ENCODE measurements at regions not wholly inside any gene's neighbourhood (a gene's known extent, or its start where the extent isn't known, plus 50 kb on each side); places are given as distances from the start of the nearest gene placed in this dataset.

DNA sequence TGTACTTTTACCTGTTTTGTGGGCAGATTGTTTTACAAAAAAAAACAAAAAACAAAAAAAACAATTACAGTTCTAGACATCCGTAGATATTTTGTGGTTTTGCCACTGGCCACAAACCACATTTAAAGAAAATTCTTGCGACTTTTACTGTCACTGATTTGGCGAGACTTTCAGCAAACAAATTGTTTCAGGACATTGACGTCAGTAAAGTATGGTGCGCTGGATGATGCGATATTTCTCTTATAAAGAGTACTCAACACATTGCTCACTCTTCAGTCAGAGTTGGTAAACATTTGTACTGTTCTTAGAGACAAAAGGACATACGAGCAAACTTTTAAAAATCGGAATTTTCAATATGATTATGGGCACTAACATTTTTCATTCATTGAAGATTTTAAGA, 229.8 kb downstream of the HAO1 start:
- TF ChIP-seq, protein P1, sequence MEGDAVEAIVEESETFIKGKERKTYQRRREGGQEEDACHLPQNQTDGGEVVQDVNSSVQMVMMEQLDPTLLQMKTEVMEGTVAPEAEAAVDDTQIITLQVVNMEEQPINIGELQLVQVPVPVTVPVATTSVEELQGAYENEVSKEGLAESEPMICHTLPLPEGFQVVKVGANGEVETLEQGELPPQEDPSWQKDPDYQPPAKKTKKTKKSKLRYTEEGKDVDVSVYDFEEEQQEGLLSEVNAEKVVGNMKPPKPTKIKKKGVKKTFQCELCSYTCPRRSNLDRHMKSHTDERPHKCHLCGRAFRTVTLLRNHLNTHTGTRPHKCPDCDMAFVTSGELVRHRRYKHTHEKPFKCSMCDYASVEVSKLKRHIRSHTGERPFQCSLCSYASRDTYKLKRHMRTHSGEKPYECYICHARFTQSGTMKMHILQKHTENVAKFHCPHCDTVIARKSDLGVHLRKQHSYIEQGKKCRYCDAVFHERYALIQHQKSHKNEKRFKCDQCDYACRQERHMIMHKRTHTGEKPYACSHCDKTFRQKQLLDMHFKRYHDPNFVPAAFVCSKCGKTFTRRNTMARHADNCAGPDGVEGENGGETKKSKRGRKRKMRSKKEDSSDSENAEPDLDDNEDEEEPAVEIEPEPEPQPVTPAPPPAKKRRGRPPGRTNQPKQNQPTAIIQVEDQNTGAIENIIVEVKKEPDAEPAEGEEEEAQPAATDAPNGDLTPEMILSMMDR (conservative IDR thresholded peaks at IDR 0.05; ENCODE audit: low read depth in 2 of 2), result no peak
- TF ChIP-seq POLR2AphosphoS5 (IDR thresholded peaks at IDR 0.05; ENCODE audit: low read depth), result no peak
- no peak for TF ChIP-seq CREB1 (CRISPR knock-in tag; IDR thresholded peaks at IDR 0.05; ENCODE audit: low read depth)
- TF ChIP-seq EZH2 (IDR thresholded peaks at IDR 0.05; ENCODE audit: low read depth, unreplicated experiment), result no peak
- no peak for TF ChIP-seq NANOG (IDR thresholded peaks at IDR 0.05; ENCODE audit: borderline replicate concordance)
- TF ChIP-seq EZH2phosphoT487 (IDR thresholded peaks at IDR 0.05; ENCODE audit: unreplicated experiment), result no peak
- TF ChIP-seq, protein P2, sequence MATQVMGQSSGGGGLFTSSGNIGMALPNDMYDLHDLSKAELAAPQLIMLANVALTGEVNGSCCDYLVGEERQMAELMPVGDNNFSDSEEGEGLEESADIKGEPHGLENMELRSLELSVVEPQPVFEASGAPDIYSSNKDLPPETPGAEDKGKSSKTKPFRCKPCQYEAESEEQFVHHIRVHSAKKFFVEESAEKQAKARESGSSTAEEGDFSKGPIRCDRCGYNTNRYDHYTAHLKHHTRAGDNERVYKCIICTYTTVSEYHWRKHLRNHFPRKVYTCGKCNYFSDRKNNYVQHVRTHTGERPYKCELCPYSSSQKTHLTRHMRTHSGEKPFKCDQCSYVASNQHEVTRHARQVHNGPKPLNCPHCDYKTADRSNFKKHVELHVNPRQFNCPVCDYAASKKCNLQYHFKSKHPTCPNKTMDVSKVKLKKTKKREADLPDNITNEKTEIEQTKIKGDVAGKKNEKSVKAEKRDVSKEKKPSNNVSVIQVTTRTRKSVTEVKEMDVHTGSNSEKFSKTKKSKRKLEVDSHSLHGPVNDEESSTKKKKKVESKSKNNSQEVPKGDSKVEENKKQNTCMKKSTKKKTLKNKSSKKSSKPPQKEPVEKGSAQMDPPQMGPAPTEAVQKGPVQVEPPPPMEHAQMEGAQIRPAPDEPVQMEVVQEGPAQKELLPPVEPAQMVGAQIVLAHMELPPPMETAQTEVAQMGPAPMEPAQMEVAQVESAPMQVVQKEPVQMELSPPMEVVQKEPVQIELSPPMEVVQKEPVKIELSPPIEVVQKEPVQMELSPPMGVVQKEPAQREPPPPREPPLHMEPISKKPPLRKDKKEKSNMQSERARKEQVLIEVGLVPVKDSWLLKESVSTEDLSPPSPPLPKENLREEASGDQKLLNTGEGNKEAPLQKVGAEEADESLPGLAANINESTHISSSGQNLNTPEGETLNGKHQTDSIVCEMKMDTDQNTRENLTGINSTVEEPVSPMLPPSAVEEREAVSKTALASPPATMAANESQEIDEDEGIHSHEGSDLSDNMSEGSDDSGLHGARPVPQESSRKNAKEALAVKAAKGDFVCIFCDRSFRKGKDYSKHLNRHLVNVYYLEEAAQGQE (IDR thresholded peaks at IDR 0.05; ENCODE audit: unreplicated experiment), result no peak
- TF ChIP-seq, protein P3, sequence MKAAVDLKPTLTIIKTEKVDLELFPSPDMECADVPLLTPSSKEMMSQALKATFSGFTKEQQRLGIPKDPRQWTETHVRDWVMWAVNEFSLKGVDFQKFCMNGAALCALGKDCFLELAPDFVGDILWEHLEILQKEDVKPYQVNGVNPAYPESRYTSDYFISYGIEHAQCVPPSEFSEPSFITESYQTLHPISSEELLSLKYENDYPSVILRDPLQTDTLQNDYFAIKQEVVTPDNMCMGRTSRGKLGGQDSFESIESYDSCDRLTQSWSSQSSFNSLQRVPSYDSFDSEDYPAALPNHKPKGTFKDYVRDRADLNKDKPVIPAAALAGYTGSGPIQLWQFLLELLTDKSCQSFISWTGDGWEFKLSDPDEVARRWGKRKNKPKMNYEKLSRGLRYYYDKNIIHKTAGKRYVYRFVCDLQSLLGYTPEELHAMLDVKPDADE (IDR thresholded peaks at IDR 0.05), result no peak
- no peak for TF ChIP-seq STAT1 (IDR thresholded peaks at IDR 0.05; ENCODE audit: unreplicated experiment)
- TF ChIP-seq, protein P4, sequence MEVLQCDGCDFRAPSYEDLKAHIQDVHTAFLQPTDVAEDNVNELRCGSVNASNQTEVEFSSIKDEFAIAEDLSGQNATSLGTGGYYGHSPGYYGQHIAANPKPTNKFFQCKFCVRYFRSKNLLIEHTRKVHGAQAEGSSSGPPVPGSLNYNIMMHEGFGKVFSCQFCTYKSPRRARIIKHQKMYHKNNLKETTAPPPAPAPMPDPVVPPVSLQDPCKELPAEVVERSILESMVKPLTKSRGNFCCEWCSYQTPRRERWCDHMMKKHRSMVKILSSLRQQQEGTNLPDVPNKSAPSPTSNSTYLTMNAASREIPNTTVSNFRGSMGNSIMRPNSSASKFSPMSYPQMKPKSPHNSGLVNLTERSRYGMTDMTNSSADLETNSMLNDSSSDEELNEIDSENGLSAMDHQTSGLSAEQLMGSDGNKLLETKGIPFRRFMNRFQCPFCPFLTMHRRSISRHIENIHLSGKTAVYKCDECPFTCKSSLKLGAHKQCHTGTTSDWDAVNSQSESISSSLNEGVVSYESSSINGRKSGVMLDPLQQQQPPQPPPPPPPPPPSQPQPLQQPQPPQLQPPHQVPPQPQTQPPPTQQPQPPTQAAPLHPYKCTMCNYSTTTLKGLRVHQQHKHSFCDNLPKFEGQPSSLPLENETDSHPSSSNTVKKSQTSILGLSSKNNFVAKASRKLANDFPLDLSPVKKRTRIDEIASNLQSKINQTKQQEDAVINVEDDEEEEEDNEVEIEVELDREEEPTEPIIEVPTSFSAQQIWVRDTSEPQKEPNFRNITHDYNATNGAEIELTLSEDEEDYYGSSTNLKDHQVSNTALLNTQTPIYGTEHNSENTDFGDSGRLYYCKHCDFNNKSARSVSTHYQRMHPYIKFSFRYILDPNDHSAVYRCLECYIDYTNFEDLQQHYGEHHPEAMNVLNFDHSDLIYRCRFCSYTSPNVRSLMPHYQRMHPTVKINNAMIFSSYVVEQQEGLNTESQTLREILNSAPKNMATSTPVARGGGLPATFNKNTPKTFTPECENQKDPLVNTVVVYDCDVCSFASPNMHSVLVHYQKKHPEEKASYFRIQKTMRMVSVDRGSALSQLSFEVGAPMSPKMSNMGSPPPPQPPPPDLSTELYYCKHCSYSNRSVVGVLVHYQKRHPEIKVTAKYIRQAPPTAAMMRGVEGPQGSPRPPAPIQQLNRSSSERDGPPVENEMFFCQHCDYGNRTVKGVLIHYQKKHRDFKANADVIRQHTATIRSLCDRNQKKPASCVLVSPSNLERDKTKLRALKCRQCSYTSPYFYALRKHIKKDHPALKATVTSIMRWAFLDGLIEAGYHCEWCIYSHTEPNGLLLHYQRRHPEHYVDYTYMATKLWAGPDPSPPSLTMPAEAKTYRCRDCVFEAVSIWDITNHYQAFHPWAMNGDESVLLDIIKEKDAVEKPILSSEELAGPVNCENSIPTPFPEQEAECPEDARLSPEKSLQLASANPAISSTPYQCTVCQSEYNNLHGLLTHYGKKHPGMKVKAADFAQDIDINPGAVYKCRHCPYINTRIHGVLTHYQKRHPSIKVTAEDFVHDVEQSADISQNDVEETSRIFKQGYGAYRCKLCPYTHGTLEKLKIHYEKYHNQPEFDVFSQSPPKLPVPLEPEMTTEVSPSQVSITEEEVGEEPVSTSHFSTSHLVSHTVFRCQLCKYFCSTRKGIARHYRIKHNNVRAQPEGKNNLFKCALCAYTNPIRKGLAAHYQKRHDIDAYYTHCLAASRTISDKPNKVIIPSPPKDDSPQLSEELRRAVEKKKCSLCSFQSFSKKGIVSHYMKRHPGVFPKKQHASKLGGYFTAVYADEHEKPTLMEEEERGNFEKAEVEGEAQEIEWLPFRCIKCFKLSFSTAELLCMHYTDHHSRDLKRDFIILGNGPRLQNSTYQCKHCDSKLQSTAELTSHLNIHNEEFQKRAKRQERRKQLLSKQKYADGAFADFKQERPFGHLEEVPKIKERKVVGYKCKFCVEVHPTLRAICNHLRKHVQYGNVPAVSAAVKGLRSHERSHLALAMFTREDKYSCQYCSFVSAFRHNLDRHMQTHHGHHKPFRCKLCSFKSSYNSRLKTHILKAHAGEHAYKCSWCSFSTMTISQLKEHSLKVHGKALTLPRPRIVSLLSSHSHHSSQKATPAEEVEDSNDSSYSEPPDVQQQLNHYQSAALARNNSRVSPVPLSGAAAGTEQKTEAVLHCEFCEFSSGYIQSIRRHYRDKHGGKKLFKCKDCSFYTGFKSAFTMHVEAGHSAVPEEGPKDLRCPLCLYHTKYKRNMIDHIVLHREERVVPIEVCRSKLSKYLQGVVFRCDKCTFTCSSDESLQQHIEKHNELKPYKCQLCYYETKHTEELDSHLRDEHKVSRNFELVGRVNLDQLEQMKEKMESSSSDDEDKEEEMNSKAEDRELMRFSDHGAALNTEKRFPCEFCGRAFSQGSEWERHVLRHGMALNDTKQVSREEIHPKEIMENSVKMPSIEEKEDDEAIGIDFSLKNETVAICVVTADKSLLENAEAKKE (CRISPR knock-in tag; IDR thresholded peaks at IDR 0.05), result no peak

Measured in GM23338 (cell line).